Body of pancreas (tissue), 4 donors: ENCODE measurements at regions not wholly inside any gene's neighbourhood (a gene's known extent, or its start where the extent isn't known, plus 50 kb on each side); places are given as distances from the start of the nearest gene placed in this dataset.

Source experiments
- ATAC-seq: fragments of 150-250 bp; one replicate; pipeline ENCODE4 v1.9.1; 2016
- DNase-seq, 4 donors: peaks; one replicate each; pipeline ENCODE4 v3.0.0-alpha.2; 2019
- H3K27ac ChIP-seq, 4 donors: fragments of 200-600 bp; sonication (generic); 1 replicate in 3 of 4; 2 replicates in 1 of 4; pipeline versions ENCODE4 v1.5.1 to v1.6.1; 2016 to 2019; ENCODE audit warnings: mild to moderate bottlenecking in 1 of 4, mixed read lengths in 1 of 4, moderate library complexity in 1 of 4
- H3K27me3 ChIP-seq, 2 donors: fragments of 200-600 bp; sonication (generic); one replicate each; pipeline ENCODE4 v1.6.0; 2016; ENCODE audit warnings: mild to moderate bottlenecking in 1 of 2
- H3K36me3 ChIP-seq, 2 donors: fragments of 200-600 bp; sonication (generic); replicated peaks in 1 of 2; 2 replicates each; pipeline ENCODE4 v1.5.1; 2016; ENCODE audit warnings: low read depth in 2 of 2; ENCODE audit not compliant: insufficient read depth in 1 of 2
- H3K4me1 ChIP-seq: fragments of 200-600 bp; sonication (generic); one replicate; pipeline ENCODE4 v1.6.0; 2016
- H3K4me3 ChIP-seq, 2 donors: fragments of 200-600 bp; sonication (generic); 1 replicate in 1 of 2; 2 replicates in 1 of 2; pipeline ENCODE4 v1.5.1; 2016 to 2019
- H3K9me3 ChIP-seq, 3 donors: fragments of 200-600 bp; sonication (generic); 1 replicate in 2 of 3; 2 replicates in 1 of 3; pipeline ENCODE4 v1.5.1; 2016
- CTCF ChIP-seq, 7 experiments: fragments of 450-650 bp in 4 of 7; fragments of 200-600 bp in 3 of 7; sonication (generic) in 3 of 7; IDR thresholded peaks; one replicate each; pipeline ENCODE4 v1.5.1; 2016 to 2019; ENCODE audit warnings: antibody characterized with exemption in 7 of 7
- POLR2A ChIP-seq, 3 donors: fragments of 450-650 bp; IDR thresholded peaks; one replicate each; pipeline ENCODE4 v1.6.1; 2016; ENCODE audit warnings: antibody characterized with exemption in 3 of 3, mild to moderate bottlenecking in 2 of 3
- WGBS, 2 donors: methylation state at CpG; one replicate each; pipeline ENCODE4 v1.1.5; 2017; 5-methylcytosine and 5-hydroxymethylcytosine counted together
- intact Hi-C: fragments of 100-400 bp; cut with DNase I; formaldehyde crosslinking; loops from one replicate; pipeline ENCODE4 v1.15.1; 2023

- Histone ChIP-seq H3K27me3 (no peaks in the 10 kb centered on the region), H3K9me3 (no peaks in the 10 kb centered on the region), H3K4me1 (peaks cover 6% of the 10 kb centered on the region), H3K36me3 (no peaks in the 10 kb centered on the region), H3K27ac (no peak overlapping the region), H3K4me3 (no peak overlapping the region)
- intact Hi-C loops, result loop anchor here (5.0 kb wide), 1 partner anchor 140 kb away; no protein-coding TSS in a partner anchor
- TF ChIP-seq CTCF (IDR thresholded peaks at IDR 0.05), result no peak
- no peak for TF ChIP-seq POLR2A (IDR thresholded peaks at IDR 0.05)
- 84 to 96% methylated on average over 4 to 11 of the region's 11 CpGs for WGBS, 2 donors
- DNase-seq (no peak), ATAC-seq (no peak)
These were observed 76.8 kb upstream of the ALDH1L1 start for GRCh38 chr3:126257174-126257573.

DNA sequence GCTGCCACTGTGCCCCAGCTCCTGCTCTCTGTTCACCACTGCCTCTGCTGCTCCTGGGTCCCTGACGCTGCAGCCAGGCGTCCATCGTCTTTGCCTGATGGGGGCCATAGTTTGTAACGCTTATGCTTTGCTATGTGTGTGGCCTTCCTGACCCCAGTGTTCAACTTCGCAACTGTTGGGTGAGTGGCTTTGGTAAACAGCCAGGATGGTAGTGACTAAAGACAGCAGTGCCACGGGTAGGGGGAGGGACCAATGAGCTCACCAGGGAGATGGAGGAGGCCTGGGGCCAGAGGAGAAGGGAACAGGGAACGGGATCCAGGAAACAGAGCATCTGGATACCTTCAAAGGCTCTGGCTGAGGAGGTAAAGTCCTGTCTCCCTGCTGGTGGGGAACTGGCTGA, 75.9 kb upstream of the ALDH1L1 start:
- no peak for ATAC-seq
- Histone ChIP-seq H3K27ac (no peak overlapping the region), H3K9me3 (no peaks in the 10 kb centered on the region), H3K4me3 (no peak overlapping the region), H3K36me3 (no peaks in the 10 kb centered on the region), H3K4me1 (peaks cover 4% of the 10 kb centered on the region), H3K27me3 (no peaks in the 10 kb centered on the region)
- intact Hi-C loops, result loop anchor here (5.0 kb wide), 1 partner anchor 141 kb away; no protein-coding TSS in a partner anchor
- WGBS, 2 donors, result 73 to 79% methylated on average over 7 of the region's 7 CpGs
- no peak for DNase-seq
- no peak for TF ChIP-seq CTCF (IDR thresholded peaks at IDR 0.05)
- no peak for TF ChIP-seq POLR2A (IDR thresholded peaks at IDR 0.05)

GRCh38 chr3:126253072-126253471, 72.7 kb upstream of the ALDH1L1 start:
- no peak overlapping the region for H3K27ac ChIP-seq
- no peaks in the 10 kb centered on the region for H3K9me3 ChIP-seq
- H3K4me1 ChIP-seq, result no peaks in the 10 kb centered on the region
- no peak overlapping the region for H3K4me3 ChIP-seq
- 71 to 84% methylated on average over 2 of the region's 2 CpGs for WGBS, 2 donors
- H3K27me3 ChIP-seq, result no peaks in the 10 kb centered on the region
- ATAC-seq (no peak), DNase-seq (no peak)
- TF ChIP-seq CTCF (IDR thresholded peaks at IDR 0.05) (no peak), POLR2A (IDR thresholded peaks at IDR 0.05) (no peak)
- H3K36me3 ChIP-seq, result no peaks in the 10 kb centered on the region
- intact Hi-C loops, result no loop called here

DNA sequence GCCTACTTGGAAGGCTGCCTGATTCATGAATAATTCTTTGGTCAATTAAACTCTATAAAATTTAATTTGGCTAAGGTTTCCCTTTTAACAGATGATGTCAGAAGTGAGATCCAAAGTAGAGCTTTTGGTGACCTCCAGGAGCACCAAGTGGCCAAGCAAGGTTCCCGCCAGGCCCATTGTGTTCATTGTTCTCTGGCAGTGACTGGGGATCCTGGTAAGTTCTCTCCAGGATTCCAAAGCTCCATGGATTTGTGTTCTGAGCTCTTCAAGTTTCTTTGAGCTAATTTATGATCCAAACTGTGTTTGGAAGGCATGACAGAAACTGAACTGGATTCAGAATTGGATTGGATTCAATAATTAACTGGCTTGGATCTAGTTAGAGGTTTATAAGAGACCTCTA, 72.0 kb upstream of the ALDH1L1 start:
- Histone ChIP-seq H3K4me1 (no peaks in the 10 kb centered on the region), H3K36me3 (no peaks in the 10 kb centered on the region), H3K9me3 (no peaks in the 10 kb centered on the region), H3K27me3 (no peaks in the 10 kb centered on the region), H3K27ac (no peak overlapping the region), H3K4me3 (no peak overlapping the region)
- ATAC-seq (no peak), DNase-seq (no peak)
- intact Hi-C loops, result no loop called here
- TF ChIP-seq CTCF (IDR thresholded peaks at IDR 0.05) (no peak), POLR2A (IDR thresholded peaks at IDR 0.05) (no peak)
- 92 to 93% methylated on average over 1 of the region's 1 CpG for WGBS, 2 donors
